HG03521 (cell line): ENCODE measurements at regions not wholly inside any gene's neighbourhood (a gene's known extent, or its start where the extent isn't known, plus 50 kb on each side); places are given as distances from the start of the nearest gene placed in this dataset.

Experiments
- ATAC-seq: cut with Tn5 transposase; IDR thresholded peaks from one replicate; pipeline ENCODE4 v1.9.1; 2021; ENCODE audit warnings: mild to moderate bottlenecking, moderate library complexity; ENCODE audit not compliant: unreplicated experiment

DNA sequence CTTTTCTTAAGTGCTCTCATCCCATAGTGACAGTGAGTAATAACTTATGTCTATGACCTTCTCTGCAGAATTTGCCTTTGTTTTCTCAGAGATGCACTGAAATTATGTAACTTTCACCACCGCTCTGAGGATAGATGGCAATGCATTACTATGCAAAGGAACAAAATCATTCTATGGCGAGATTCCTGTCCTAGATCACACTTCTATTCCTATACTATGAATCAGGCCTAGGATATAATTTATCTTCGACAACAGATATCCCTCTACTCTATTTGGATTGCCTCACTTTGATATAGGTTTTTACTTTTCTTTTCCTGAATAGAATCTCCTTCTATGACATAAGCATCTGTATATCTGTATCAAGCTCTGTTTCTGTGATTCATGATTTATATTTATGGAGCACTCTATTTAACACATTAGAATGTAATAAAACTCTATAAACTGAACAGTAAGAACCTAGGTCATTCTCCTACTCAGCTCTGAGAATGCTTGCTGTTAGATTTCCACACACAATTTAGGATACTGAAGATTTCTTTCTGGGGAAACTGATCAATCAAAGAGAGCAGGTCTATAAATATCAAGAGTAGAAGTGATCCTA lies 1082.3 kb upstream of the ADGRL3 start:
- ATAC-seq = no peak

- no peak for ATAC-seq
Observed at GRCh38 chr4:60122820-60123219, 1077.3 kb upstream of the ADGRL3 start.

DNA sequence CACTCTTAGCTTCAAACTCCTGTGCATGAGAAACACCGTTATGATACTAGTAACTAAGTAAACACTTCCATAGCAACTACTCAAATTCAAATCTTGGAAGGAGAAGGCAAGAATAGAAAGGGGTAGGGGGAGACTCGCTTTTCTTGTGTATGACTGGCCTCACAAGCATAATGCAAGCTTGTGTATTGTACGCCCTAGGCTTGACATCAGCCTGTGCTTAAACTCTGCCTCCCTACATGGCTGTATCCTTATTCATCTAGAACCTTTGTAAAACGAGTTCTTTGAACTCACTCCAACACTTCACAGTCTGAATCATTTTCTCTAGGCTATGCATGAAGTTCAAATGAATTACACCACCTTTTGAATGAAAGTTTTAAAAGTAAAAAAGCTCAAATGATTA lies 1071.2 kb upstream of the ADGRL3 start:
- ATAC-seq = no peak

DNA sequence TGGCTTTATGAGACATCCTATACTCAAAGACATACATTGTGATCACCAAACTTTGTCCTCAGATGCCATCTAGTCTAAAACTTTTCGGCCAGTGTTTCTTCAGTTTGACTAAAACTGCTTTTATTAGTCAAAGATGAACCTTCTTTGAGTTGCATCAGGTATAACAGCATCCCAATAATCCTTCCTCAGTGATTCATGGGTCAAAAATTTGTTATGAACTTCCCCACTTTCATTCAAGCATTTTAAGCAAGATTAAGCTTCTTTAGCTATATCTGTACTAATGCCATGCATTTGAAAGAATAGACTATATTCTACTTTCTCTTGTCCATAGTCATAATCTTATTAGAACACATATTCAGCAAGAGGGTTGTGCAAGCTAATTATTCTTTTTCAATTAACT lies 1070.4 kb upstream of the ADGRL3 start:
- no peak for ATAC-seq

DNA sequence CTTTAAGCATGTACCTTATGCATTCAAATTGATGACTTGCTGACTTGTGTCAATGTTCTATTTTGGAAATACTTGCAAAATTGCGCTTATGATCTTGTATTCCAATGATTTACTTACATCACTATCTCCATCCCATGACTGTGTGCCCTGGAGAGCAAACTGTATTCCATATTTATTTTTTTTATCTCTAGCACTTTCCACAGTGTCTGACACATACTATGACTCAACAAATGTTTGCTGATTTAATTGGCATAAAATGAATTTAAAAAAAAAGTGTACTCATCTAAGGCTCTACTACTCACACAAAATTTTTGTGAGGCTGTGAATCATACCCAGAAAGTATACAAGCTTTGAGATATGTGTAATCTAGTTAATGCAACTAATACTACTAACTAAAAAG lies 1066.8 kb upstream of the ADGRL3 start:
- ATAC-seq = no peak

DNA sequence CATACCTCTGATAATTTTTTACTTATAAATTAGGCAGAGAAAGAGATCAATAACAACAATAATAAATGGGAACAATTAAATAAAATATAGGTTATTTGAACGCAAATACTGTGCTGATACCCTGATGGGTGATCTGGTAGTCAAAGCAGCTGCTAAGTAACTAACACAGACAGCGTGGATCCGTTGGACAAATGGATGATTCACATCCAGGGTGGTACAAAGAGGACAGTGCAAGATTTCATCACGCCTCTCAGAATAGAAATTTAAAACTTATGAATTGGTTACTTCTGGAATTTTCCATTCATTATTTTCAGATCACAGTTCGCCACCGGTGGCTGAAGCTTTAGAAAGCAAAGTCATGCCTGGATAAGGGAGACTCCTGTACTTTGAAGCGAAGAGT lies 1066.0 kb upstream of the ADGRL3 start:
- no peak for ATAC-seq

- ATAC-seq = no peak
Observed at GRCh38 chr4:60155088-60155487, 1045.0 kb upstream of the ADGRL3 start.

GRCh38 chr4:60173103-60173502 lies 1027.0 kb upstream of the ADGRL3 start:
- no peak for ATAC-seq

DNA sequence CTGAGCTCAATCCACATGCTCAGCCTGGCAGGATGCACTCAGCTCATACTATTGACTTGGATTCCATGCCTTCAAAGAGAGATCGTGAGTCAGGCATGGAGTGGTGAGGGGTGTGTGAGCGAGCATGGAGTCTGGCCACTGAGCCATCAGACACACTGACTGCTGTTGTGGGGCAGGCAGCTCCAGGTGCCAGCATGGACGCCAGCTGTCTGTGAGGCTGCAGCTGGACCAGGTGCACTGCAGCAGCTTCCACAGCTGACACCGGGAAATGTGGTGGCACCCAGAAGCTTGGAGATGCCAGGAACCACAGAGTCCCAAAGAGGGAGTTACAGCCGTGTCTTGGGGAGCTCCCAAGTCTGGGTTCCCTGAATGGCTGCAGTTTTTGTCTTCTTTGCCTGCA lies 1026.4 kb upstream of the ADGRL3 start:
- ATAC-seq = no peak

DNA sequence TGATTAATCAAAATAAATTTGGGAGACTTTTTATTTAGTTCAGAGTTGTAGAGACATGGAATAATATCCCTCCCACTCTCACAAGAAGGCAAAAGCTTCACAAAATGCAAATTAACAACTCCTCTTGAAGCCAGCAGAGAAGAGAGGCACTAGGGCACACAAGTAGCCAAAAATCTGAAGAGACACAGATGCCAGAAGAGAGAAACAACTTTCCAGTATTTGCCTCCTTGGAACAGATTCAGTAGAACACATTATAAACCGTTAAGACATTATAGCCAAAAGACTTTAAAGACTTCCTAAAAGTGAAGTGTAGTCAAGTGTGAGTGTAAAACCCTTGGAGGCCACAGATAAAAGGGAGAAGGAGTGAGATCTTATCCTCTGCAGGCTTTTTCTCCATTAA lies 1024.9 kb upstream of the ADGRL3 start:
- no peak for ATAC-seq

DNA sequence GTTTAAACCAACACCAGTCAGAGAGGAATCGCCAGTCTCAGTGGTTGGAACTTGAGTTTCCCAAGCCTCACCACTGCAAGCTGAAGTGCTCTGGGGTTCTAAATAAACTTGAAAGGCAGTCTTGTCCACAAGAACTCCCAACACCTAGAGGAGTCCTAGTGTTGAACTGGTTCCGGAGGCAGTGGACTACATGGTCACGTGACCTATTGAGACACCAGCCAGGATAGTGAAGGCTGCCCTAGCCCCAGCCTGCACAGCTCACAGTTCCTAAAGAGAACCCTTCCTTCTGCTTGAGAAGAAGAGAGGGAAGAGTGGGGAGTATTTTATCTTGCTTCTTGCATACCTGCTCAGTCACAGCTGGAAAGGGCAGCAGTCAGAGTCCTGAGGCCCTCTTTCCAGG lies 1012.7 kb upstream of the ADGRL3 start:
- ATAC-seq = no peak

DNA sequence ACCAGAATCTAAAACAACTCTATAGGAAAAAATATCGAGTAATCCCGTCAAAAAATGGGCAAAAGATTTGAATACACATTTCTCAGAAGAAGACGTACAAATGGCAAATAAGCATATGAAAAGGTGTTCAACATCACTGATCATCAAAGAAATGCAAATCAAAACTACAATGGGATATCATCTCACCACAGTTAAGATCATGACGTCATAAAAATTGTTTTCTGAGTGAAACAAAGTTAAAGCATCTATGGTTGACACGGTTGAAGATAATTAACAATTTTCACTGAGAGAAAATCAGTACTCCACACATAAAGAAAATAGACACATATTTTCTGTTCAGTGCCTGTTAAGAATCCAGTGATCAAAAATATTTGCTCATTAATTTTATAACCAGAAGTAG lies 1010.8 kb upstream of the ADGRL3 start:
- ATAC-seq = no peak

GRCh38 chr4:60194214-60194613 lies 1005.9 kb upstream of the ADGRL3 start:
- ATAC-seq = no peak

- no peak for ATAC-seq
Observed at GRCh38 chr4:60195256-60195655, 1004.9 kb upstream of the ADGRL3 start.

DNA sequence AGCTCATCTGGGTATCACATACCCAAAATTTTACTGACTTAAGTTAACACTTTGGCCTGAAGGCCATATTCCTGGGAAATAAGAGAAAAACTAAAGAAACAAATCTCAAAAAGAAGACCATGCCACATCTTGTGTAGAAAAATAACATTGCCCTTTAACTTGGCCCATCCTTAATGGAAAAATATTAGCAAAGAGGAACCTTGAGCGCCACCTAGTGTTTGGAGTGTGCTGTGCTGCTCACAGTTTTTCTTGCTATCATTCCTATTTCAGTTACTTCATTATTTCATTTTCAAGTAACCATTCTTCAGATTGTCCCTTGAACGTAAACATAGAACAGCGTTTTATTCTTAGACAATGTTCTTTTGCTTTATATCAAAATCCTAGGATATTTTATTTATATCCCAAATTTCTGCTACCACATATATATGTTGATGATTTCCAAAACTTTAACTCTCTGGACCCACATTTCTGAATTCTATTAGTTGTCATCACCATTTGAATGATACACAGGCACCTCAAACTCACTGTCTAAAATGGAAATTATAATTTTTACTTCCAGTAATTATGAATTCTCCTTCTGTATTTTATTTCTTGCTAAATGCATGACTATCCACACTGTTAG lies 999.0 kb upstream of the ADGRL3 start:
- ATAC-seq = peak; percentile 73

GRCh38 chr4:60209588-60209987 lies 990.5 kb upstream of the ADGRL3 start:
- no peak for ATAC-seq

DNA sequence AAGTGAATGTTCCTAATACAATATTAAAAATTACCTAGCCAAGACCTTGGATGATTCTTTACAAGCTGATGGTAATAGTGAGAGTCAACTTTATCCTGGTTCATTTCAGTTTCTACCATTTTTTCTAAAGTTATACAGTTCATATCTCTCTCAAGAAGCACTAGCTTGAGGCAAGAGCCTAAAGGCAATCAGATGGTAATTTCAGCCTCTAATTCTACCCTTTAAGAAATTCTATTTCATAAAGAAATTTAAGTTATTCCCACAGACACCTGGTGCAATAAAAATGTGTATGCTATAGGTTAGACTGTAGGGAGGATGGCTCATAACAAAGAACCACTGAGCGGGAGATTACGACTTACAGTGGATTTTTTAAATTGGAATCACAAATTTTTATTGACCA lies 984.2 kb upstream of the ADGRL3 start:
- ATAC-seq = no peak

GRCh38 chr4:60216752-60217151 lies 983.4 kb upstream of the ADGRL3 start:
- no peak for ATAC-seq

DNA sequence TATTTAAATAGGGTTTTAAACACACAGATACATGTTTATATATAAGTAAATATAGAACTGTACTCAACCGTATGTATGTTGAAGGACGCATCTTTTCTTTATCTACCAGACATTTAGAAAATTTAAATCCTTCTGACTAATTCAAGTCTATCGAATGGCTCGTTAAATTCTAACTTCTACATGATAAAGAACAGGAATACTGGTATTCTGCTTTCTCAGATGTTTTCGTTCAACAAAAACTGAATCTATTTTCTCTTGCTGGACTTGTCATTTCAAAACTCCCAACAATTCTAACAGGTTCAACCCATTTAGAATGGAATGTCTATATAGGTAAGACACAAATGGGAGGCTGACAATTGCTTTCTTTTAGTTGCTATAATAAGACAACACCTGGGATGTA lies 978.3 kb upstream of the ADGRL3 start:
- no peak for ATAC-seq

DNA sequence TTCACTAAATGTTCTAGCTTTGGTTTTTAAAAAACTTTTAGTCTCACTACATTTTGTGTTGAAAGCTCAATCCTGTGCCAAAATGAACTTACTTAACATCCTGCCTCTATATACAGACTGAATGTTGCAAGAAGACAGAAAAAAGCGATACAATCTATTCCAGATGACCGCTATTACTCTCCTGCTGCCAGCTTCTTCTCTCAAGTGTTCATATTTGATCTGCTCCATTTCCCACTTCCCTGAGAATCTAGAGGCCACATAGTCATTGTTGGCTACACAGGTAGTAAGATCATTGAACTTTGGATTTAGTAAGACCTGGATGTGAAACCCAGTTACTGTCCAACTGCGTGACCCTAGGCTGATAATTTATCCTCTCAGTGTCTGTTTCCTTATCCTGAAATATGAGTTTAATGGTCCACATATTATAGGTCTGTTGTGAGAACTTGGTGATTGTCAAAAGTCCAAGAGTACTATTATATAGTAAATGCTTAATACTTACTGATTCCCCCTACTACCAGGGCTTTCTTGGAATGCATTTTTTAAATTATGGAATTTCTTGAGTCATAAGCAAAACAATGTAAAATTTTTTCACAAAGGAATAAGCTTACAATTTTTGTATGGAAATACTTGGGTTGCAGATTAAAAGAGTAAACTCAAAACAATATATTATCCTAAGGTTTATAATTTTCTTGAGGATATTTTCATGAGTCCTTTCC lies 976.8 kb upstream of the ADGRL3 start:
- ATAC-seq = no peak

- no peak for ATAC-seq
Observed at GRCh38 chr4:60241866-60242265, 958.3 kb upstream of the ADGRL3 start.

- no peak for ATAC-seq
Observed at GRCh38 chr4:60249784-60250183, 950.3 kb upstream of the ADGRL3 start.

DNA sequence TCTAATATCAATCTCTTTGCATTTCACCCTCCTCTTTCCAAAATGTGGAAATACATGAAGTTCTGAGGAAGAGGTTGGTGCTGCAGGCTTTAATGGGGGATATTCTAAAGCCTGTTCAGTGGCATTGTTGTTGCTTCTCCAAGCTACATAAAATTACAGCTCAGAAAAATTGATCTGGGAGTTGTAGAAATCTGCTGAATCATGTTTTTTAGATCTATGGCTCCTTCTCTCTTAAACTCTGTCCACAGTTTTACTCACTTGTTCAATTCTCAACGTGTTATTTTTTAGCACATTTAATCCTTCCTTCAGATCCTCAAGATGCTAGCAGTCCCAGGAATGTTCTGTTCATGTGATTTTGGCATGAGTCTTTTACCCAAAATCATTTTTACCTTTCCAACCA lies 949.5 kb upstream of the ADGRL3 start:
- no peak for ATAC-seq
